ENCODE measurements at regions not wholly inside any gene's neighbourhood (a gene's known extent, or its start where the extent isn't known, plus 50 kb on each side); places are given as distances from the start of the nearest gene placed in this dataset.

DNA sequence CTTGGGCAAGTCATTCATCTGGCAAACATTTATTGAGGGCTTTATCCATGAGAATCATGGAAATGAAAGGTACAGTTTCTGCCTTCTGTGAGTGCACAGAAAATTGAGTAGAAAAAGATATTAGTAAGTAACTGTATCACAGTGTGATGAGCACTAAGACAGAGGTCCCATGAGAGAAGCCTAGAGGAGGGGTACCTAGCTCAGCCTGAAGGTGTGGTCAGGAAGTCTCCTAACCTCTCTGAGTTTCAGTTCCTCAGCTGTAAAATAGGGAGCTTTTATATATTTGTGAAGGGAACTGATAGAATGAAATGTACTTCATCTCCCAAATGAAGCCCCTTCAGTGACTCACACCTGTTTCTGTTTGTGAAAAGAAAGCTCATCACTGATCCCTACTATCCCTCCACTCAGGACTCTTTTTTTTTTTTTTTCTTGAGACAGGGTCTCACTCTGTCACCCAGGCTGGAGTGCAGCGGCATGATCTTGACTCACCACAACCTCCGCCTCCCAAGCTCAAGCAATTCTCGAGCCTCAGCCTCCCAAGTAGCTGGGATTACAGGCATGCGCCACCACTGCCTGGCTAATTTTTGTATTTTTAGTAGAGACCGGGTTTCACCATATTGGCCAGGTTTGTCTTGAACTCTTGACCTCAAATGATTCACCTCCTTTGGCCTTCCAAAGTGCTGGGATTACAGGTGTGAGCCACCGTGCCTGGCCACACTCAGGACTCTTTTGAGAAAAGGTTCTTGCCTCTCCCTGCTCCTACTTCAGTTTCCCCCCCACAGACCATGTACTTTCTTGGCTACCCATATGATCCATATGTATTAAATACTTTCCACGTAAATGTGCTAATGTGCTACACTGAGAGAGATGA is 93.7 kb upstream of the FUT8 start (continued):
- no peak for TF ChIP-seq ZSCAN21 (CRISPR knock-in tag; IDR thresholded peaks at IDR 0.05; ENCODE audit: borderline replicate concordance)
- TF ChIP-seq, protein P1, sequence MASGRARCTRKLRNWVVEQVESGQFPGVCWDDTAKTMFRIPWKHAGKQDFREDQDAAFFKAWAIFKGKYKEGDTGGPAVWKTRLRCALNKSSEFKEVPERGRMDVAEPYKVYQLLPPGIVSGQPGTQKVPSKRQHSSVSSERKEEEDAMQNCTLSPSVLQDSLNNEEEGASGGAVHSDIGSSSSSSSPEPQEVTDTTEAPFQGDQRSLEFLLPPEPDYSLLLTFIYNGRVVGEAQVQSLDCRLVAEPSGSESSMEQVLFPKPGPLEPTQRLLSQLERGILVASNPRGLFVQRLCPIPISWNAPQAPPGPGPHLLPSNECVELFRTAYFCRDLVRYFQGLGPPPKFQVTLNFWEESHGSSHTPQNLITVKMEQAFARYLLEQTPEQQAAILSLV (CRISPR knock-in tag; IDR thresholded peaks at IDR 0.05; ENCODE audit: borderline replicate concordance) = no peak
- no peak for TF ChIP-seq PITX1 (CRISPR knock-in tag; IDR thresholded peaks at IDR 0.05)
- no peak for TF ChIP-seq ZNF282 (IDR thresholded peaks at IDR 0.05; ENCODE audit: partially characterized antibody)
- no peak for TF ChIP-seq IKZF1 (IDR thresholded peaks at IDR 0.05)

DNA sequence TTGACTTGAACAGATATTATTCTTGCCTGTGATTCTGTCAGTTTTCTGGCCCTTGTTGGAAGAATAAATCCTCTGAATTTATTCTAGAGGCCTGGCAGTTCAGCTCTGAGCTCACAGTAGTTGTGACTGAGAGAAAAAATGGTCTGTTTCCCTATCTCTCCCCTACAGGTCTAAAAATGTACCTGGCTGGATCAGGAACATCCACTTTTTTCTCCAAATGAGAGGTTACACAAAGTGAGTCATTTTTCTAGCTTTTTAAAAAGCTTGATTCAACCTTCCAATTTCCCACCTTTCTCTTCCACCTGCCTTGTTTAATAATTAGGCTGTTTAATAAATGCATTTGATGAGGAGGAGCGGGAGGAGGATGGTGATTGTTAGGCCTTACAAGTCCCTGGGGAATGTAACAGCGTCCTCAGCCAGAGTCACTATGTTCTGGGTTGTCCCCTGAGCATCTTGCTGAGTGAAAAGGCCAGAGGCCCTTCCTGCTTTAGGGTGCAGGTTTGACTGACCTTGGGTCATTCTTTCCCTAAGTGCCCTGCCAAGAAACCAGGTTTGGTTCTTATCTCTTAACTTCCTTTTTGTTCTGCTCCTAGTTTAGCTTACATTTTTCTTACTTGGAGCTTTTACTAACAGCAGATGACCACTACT is 91.7 kb upstream of the FUT8 start:
- no peaks in the 10 kb centered on the region for H3K36me3 ChIP-seq (replicated peaks in 1 of 2; ENCODE audit: control insufficient read depth in 1 of 2, insufficient read depth in 2 of 2, low read length in 2 of 2)
- no peaks in the 10 kb centered on the region for H3K9me3 ChIP-seq (ENCODE audit: low read length)
- peaks cover 0 to 8% of the 10 kb centered on the region in 2 experiments; a peak in 1 of 5 replicates for H3K27me3 ChIP-seq (ENCODE audit: control insufficient read depth in 1 of 2, insufficient read depth in 2 of 2, low read length in 2 of 2)
- no peak overlapping the region for H3K27ac ChIP-seq (ENCODE audit: extremely low read length, insufficient read depth, low read length)
- H3K79me2 ChIP-seq (ENCODE audit: insufficient read depth, low read length) = no peaks in the 10 kb centered on the region
- ChIA-PET POLR2A (no interaction called here), CTCF (ENCODE audit: low intra/inter-chr PET ratio, low total read pairs) (no interaction called here)
- H3K9ac ChIP-seq (ENCODE audit: insufficient read depth, low read depth, low read length) = no peak overlapping the region
- no peak for DNase-seq (ENCODE audit: low spot score)
- in situ Hi-C loops (cut with HindIII; ENCODE audit: extremely low pct_ligation_motif_present, low pct_unique_long_range_greater_than_20kb) (no loop called here), intact Hi-C loops (cut with micrococcal nuclease; ENCODE audit: unreplicated experiment) (no loop called here)
- H3K4me3 ChIP-seq (replicated peaks in 1 of 3; ENCODE audit: insufficient read depth in 1 of 3, low read depth in 2 of 3, low read length in 3 of 3) = no peak overlapping the region
- no peak for ATAC-seq
- H3K4me2 ChIP-seq (ENCODE audit: low read depth, low read length) = no peak overlapping the region
- no TSS peak for BruUV-seq (replicated peaks)
- H4K20me1 ChIP-seq (ENCODE audit: insufficient read depth, low read length) = no peaks in the 10 kb centered on the region
- TF ChIP-seq, protein P2, sequence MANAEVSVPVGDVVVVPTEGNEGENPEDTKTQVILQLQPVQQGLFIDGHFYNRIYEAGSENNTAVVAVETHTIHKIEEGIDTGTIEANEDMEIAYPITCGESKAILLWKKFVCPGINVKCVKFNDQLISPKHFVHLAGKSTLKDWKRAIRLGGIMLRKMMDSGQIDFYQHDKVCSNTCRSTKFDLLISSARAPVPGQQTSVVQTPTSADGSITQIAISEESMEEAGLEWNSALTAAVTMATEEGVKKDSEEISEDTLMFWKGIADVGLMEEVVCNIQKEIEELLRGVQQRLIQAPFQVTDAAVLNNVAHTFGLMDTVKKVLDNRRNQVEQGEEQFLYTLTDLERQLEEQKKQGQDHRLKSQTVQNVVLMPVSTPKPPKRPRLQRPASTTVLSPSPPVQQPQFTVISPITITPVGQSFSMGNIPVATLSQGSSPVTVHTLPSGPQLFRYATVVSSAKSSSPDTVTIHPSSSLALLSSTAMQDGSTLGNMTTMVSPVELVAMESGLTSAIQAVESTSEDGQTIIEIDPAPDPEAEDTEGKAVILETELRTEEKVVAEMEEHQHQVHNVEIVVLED (CRISPR knock-in tag; IDR thresholded peaks at IDR 0.05; ENCODE audit: borderline replicate concordance) = no peak
- TF ChIP-seq JDP2 (CRISPR knock-in tag; IDR thresholded peaks at IDR 0.05; ENCODE audit: borderline replicate concordance) = no peak
- TF ChIP-seq ZNF879 (CRISPR knock-in tag; IDR thresholded peaks at IDR 0.05) = no peak
- no peak for TF ChIP-seq ZKSCAN8 (CRISPR knock-in tag; IDR thresholded peaks at IDR 0.05; ENCODE audit: borderline replicate concordance)
- TF ChIP-seq ZFP36L1 (CRISPR knock-in tag; IDR thresholded peaks at IDR 0.05) = no peak
- TF ChIP-seq SMAD9 (CRISPR knock-in tag; IDR thresholded peaks at IDR 0.05) = no peak
- no peak for TF ChIP-seq AGO2 (optimal IDR thresholded peaks at IDR 0.05; ENCODE audit: low read depth, low read length)
- no peak for TF ChIP-seq CBX1 (IDR thresholded peaks at IDR 0.05; ENCODE audit: low read depth)
- TF ChIP-seq MED8 (CRISPR knock-in tag; IDR thresholded peaks at IDR 0.05; ENCODE audit: insufficient replicate concordance) = no peak
- no peak for TF ChIP-seq ZNF607 (CRISPR knock-in tag; IDR thresholded peaks at IDR 0.05; ENCODE audit: borderline replicate concordance)
- no peak for FAIRE-seq
- H3K4me1 ChIP-seq (ENCODE audit: insufficient read depth, low read length) = no peaks in the 10 kb centered on the region
- H2AFZ ChIP-seq (ENCODE audit: low read length) = no peak overlapping the region
- WGBS (ENCODE audit: low lambda C conversion rate) = 66% methylated on average over 2 of the region's 2 CpGs
